ENCODE measurements at regions not wholly inside any gene's neighbourhood (a gene's known extent, or its start where the extent isn't known, plus 50 kb on each side); places are given as distances from the start of the nearest gene placed in this dataset.

DNA sequence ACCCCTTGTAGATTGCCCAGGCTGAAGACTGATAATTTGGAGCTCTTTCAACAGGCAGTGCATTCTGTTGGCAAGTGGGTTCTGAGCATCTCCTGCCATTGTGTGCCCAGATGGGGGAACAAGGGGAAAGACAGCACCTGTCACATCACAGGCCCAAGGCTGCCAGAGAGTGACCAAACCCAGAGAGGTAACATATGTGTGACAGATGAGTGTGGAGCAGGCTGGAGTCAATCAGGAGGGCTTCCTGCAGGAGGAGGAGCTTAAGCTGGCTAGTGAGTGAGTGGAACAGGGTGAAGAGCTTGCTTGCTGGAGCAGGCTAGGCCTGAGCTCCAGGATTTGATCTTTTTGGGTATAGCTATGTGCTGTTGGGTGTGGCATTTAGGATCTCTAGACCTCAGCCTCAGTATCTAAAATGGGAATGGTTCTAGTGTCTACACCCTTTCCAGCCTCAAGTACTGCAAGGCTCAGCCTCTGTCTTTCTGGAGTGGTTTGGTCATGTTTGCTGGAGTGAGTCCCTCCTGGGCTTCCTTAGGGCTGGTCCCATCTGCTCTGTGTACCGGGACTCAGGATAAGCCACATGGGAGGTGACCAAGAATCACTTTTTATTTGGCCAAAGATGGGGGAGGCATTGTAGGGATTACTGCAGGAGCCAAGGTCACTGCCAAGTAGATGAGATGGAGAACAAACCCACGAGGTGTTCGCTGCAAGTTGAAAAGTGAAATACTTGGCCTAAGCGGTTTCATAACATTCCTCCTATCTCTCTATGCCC is 152.4 kb upstream of the TSHZ3 start:
- TF ChIP-seq, protein P1, sequence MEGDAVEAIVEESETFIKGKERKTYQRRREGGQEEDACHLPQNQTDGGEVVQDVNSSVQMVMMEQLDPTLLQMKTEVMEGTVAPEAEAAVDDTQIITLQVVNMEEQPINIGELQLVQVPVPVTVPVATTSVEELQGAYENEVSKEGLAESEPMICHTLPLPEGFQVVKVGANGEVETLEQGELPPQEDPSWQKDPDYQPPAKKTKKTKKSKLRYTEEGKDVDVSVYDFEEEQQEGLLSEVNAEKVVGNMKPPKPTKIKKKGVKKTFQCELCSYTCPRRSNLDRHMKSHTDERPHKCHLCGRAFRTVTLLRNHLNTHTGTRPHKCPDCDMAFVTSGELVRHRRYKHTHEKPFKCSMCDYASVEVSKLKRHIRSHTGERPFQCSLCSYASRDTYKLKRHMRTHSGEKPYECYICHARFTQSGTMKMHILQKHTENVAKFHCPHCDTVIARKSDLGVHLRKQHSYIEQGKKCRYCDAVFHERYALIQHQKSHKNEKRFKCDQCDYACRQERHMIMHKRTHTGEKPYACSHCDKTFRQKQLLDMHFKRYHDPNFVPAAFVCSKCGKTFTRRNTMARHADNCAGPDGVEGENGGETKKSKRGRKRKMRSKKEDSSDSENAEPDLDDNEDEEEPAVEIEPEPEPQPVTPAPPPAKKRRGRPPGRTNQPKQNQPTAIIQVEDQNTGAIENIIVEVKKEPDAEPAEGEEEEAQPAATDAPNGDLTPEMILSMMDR (IDR thresholded peaks at IDR 0.05), result no peak
- no peak for TF ChIP-seq POLR2A (IDR thresholded peaks at IDR 0.05)

Measured in upper lobe of left lung (tissue), 4 donors.